Stimulated activated CD8-positive, alpha-beta memory T cell treated with anti-CD3 and anti-CD28 coated beads, Interleukin-2, amount 100 ng/mL, for 48 hours (primary cell): ENCODE measurements at regions not wholly inside any gene's neighbourhood (a gene's known extent, or its start where the extent isn't known, plus 50 kb on each side); places are given as distances from the start of the nearest gene placed in this dataset.

Experiments
- DNase-seq, 2 donors: peaks; one replicate each; pipeline ENCODE4 v3.0.0-alpha.2; 2020; ENCODE audit warnings: low read depth in 2 of 2

GRCh38 chr2:104045071-104045470 lies 808.8 kb upstream of the POU3F3 start:
- no peak for DNase-seq

- DNase-seq: no peak
These were observed 807.4 kb upstream of the POU3F3 start for GRCh38 chr2:104046466-104046865.

GRCh38 chr2:104047516-104047915 lies 806.4 kb upstream of the POU3F3 start:
- DNase-seq: no peak

GRCh38 chr2:104049438-104049837 lies 804.5 kb upstream of the POU3F3 start:
- DNase-seq: no peak

- DNase-seq: no peak
These were observed 803.9 kb upstream of the POU3F3 start for GRCh38 chr2:104049981-104050380.

GRCh38 chr2:104050656-104051242 lies 803.2 kb upstream of the POU3F3 start:
- DNase-seq: no peak

GRCh38 chr2:104051766-104052165 lies 802.1 kb upstream of the POU3F3 start:
- DNase-seq: no peak

- no peak for DNase-seq
These were observed 801.6 kb upstream of the POU3F3 start for GRCh38 chr2:104052356-104052755.

- no peak for DNase-seq
These were observed 797.5 kb upstream of the POU3F3 start for GRCh38 chr2:104056451-104056850.

GRCh38 chr2:104068665-104069064 lies 785.2 kb upstream of the POU3F3 start:
- DNase-seq: no peak

- no peak for DNase-seq
These were observed 776.3 kb upstream of the POU3F3 start for GRCh38 chr2:104077573-104077972.

- no peak for DNase-seq
These were observed 775.3 kb upstream of the POU3F3 start for GRCh38 chr2:104078431-104079157.

GRCh38 chr2:104088745-104089144 lies 765.2 kb upstream of the POU3F3 start:
- DNase-seq: no peak

GRCh38 chr2:104090407-104090806 lies 763.5 kb upstream of the POU3F3 start:
- DNase-seq: no peak

GRCh38 chr2:104091894-104092293 lies 762.0 kb upstream of the POU3F3 start:
- no peak for DNase-seq

GRCh38 chr2:104092886-104093285 lies 761.0 kb upstream of the POU3F3 start:
- no peak for DNase-seq

GRCh38 chr2:104102615-104103014 lies 751.3 kb upstream of the POU3F3 start:
- no peak for DNase-seq

- no peak for DNase-seq
These were observed 744.6 kb upstream of the POU3F3 start for GRCh38 chr2:104109356-104109755.

- DNase-seq: no peak
These were observed 735.0 kb upstream of the POU3F3 start for GRCh38 chr2:104118889-104119288.

- no peak for DNase-seq
These were observed 733.7 kb upstream of the POU3F3 start for GRCh38 chr2:104120171-104120570.

GRCh38 chr2:104125096-104125495 lies 728.8 kb upstream of the POU3F3 start:
- no peak for DNase-seq

GRCh38 chr2:104127049-104127770 lies 726.7 kb upstream of the POU3F3 start:
- no peak for DNase-seq

GRCh38 chr2:104140361-104140760 lies 713.6 kb upstream of the POU3F3 start:
- DNase-seq: no peak
